Left ventricle myocardium inferior (tissue), 1 donor: ENCODE measurements at regions not wholly inside any gene's neighbourhood (a gene's known extent, or its start where the extent isn't known, plus 50 kb on each side); places are given as distances from the start of the nearest gene placed in this dataset.

Experiments
- DNase-seq: peaks from one replicate; pipeline ENCODE4 v3.0.0-alpha.2; 2020
- H3K27ac ChIP-seq: fragments of 200-600 bp; replicated peaks from 2 replicates; pipeline ENCODE4 v1.8.0; 2021
- H3K27me3 ChIP-seq: fragments of 200-600 bp; 2 replicates; pipeline ENCODE4 v1.8.0; 2021; ENCODE audit warnings: low read depth
- H3K36me3 ChIP-seq: fragments of 200-600 bp; 2 replicates; pipeline ENCODE4 v1.8.0; 2021
- H3K4me1 ChIP-seq: fragments of 200-600 bp; 2 replicates; pipeline ENCODE4 v1.8.0; 2021
- H3K4me3 ChIP-seq: fragments of 200-600 bp; 2 replicates; pipeline ENCODE4 v1.8.0; 2021; ENCODE audit warnings: mild to moderate bottlenecking, moderate library complexity
- H3K9me3 ChIP-seq: fragments of 200-600 bp; replicated peaks from 2 replicates; pipeline ENCODE4 v1.8.0; 2021
- CTCF ChIP-seq: fragments of 200-600 bp; IDR thresholded peaks from 2 replicates; pipeline ENCODE4 v1.8.0; 2021; ENCODE audit warnings: antibody characterized with exemption, mild to moderate bottlenecking, borderline replicate concordance
- intact Hi-C: fragments of 100-400 bp; cut with micrococcal nuclease; formaldehyde crosslinking; loops from one replicate; pipeline ENCODE4 v1.11.0; 2022
- donor health status: DM: no; HTN: yes; CAD: no; lungs with severe emphysema.

DNA sequence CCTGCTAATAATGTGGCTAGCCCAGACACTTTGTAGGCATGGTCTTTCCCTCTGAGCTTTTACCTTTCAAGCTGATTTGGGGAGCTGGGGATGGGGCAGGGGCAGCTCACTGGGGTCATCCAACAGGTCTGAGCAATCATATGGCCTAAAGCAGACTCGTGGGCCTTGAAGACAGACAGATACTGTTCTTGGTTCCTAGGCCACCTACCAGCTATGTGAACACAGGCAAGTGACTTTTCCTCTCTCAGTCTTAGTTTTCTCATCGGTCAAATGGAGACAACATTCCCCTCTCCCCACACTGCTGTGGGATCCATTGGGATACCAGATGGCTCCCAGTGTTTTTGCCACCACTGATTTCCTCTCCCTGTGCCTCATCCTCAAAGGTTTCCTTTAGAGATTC, 181.8 kb downstream of the RRAGC start:
- TF ChIP-seq CTCF = no peak
- H3K27me3 ChIP-seq = peaks cover 17% of the 10 kb centered on the region
- H3K36me3 ChIP-seq = no peaks in the 10 kb centered on the region
- H3K9me3 ChIP-seq = no peaks in the 10 kb centered on the region
- DNase-seq = no peak
- H3K4me1 ChIP-seq = no peaks in the 10 kb centered on the region
- intact Hi-C loops = no loop called here
- no peak overlapping the region for H3K27ac ChIP-seq
- H3K4me3 ChIP-seq = no peak overlapping the region

DNA sequence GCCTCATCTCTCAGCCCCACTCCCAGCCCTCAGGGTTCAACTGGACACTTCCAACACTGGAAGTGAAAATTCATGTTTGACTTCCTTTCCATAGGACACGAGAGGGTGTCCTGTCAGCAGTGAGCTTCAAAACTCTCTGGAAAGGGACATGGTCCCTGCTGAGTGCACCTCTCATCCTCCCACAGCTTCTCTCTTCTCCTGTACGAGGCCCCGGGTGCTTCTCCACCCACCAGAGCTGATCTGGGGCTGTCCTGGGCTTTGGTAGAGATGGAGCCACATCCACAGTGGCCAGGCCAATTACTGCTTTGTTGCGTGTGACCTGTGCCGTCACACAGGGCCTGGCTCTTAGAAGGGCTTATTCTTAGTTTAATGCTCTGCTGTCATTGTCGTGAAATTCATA, 182.3 kb downstream of the RRAGC start:
- peaks cover 14% of the 10 kb centered on the region for H3K27me3 ChIP-seq
- no peaks in the 10 kb centered on the region for H3K36me3 ChIP-seq
- H3K4me3 ChIP-seq = no peak overlapping the region
- no peak for TF ChIP-seq CTCF
- no peaks in the 10 kb centered on the region for H3K4me1 ChIP-seq
- no peak for DNase-seq
- H3K27ac ChIP-seq = no peak overlapping the region
- intact Hi-C loops = no loop called here
- no peaks in the 10 kb centered on the region for H3K9me3 ChIP-seq

- Histone ChIP-seq H3K27ac (no peak overlapping the region), H3K27me3 (peaks cover 43% of the 10 kb centered on the region), H3K4me3 (no peak overlapping the region), H3K36me3 (no peaks in the 10 kb centered on the region), H3K4me1 (no peaks in the 10 kb centered on the region), H3K9me3 (no peaks in the 10 kb centered on the region)
- DNase-seq = no peak
- intact Hi-C loops = no loop called here
- TF ChIP-seq CTCF = no peak
Measured at GRCh38 chr1:38672692-38673091, 186.9 kb downstream of the RRAGC start.

GRCh38 chr1:38671221-38671620, 188.4 kb downstream of the RRAGC start:
- H3K27me3 ChIP-seq = peaks cover 49% of the 10 kb centered on the region
- no peak overlapping the region for H3K27ac ChIP-seq
- no peaks in the 10 kb centered on the region for H3K36me3 ChIP-seq
- intact Hi-C loops = no loop called here
- H3K4me3 ChIP-seq = no peak overlapping the region
- no peak for TF ChIP-seq CTCF
- no peaks in the 10 kb centered on the region for H3K9me3 ChIP-seq
- no peaks in the 10 kb centered on the region for H3K4me1 ChIP-seq
- DNase-seq = no peak

GRCh38 chr1:38670544-38671122, 188.9 kb downstream of the RRAGC start:
- intact Hi-C loops = no loop called here
- no peak for DNase-seq
- peaks cover 5% of the 10 kb centered on the region for H3K9me3 ChIP-seq
- H3K4me3 ChIP-seq = no peak overlapping the region
- H3K27me3 ChIP-seq = peaks cover 44% of the 10 kb centered on the region
- H3K36me3 ChIP-seq = no peaks in the 10 kb centered on the region
- no peak overlapping the region for H3K27ac ChIP-seq
- TF ChIP-seq CTCF = no peak
- H3K4me1 ChIP-seq = no peaks in the 10 kb centered on the region

DNA sequence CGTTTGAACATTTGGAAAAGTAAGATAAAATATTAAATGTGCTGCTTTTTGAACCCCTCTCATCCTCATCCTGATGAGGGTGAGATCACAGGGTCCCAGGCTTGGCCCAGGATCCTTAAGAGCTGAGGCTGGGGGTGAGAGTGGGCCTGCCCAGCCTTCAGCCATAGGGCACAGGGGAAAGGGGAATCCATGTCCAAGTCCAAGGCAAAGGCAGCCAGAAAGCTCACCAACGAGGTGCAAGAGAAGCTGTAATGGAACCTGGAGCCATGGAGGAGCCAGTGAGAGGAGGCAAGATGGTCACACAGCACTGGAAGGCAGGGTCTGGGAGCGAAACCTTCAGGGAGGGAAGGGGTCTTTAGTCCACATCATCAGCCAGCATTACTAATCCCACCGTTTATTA, 191.9 kb downstream of the RRAGC start:
- H3K27ac ChIP-seq = no peak overlapping the region
- no peaks in the 10 kb centered on the region for H3K36me3 ChIP-seq
- DNase-seq = no peak
- H3K4me1 ChIP-seq = no peaks in the 10 kb centered on the region
- intact Hi-C loops = no loop called here
- no peak for TF ChIP-seq CTCF
- H3K4me3 ChIP-seq = no peak overlapping the region
- peaks cover 11% of the 10 kb centered on the region for H3K9me3 ChIP-seq
- peaks cover 63% of the 10 kb centered on the region for H3K27me3 ChIP-seq
